ENCODE measurements at regions not wholly inside any gene's neighbourhood (a gene's known extent, or its start where the extent isn't known, plus 50 kb on each side); places are given as distances from the start of the nearest gene placed in this dataset.

GRCh38 chr11:122277493-122277892 lies 161.5 kb upstream of the BLID start:
- TF ChIP-seq CTCF (conservative IDR thresholded peaks at IDR 0.05): no peak
- no peak for TF ChIP-seq ZFX (IDR thresholded peaks at IDR 0.05)
- no peak overlapping the region for H3K27ac ChIP-seq

- TF ChIP-seq CTCF (conservative IDR thresholded peaks at IDR 0.05) (no peak), ZFX (IDR thresholded peaks at IDR 0.05) (no peak)
- H3K27ac ChIP-seq: no peak overlapping the region
These were observed 160.2 kb upstream of the BLID start for GRCh38 chr11:122276221-122276620.

GRCh38 chr11:122275508-122275907 lies 159.5 kb upstream of the BLID start:
- TF ChIP-seq ZFX (IDR thresholded peaks at IDR 0.05) (no peak), CTCF (conservative IDR thresholded peaks at IDR 0.05) (no peak)

GRCh38 chr11:122273476-122274191 lies 157.6 kb upstream of the BLID start:
- H3K27ac ChIP-seq: no peak overlapping the region
- TF ChIP-seq ZFX (IDR thresholded peaks at IDR 0.05): no peak
- TF ChIP-seq CTCF (conservative IDR thresholded peaks at IDR 0.05): no peak

More at GRCh38 chr11:122275508-122275907, 159.5 kb upstream of the BLID start:
- no peak overlapping the region for H3K27ac ChIP-seq

- TF ChIP-seq CTCF (conservative IDR thresholded peaks at IDR 0.05): no peak
- TF ChIP-seq ZFX (IDR thresholded peaks at IDR 0.05): no peak
- H3K27ac ChIP-seq: no peak overlapping the region
These were observed 155.7 kb upstream of the BLID start for GRCh38 chr11:122271745-122272144.

GRCh38 chr11:122271137-122271536 lies 155.1 kb upstream of the BLID start:
- no peak for TF ChIP-seq ZFX (IDR thresholded peaks at IDR 0.05)
- no peak for TF ChIP-seq CTCF (conservative IDR thresholded peaks at IDR 0.05)
- H3K27ac ChIP-seq: no peak overlapping the region

- TF ChIP-seq ZFX (IDR thresholded peaks at IDR 0.05) (no peak), CTCF (conservative IDR thresholded peaks at IDR 0.05) (no peak)
- H3K27ac ChIP-seq: no peak overlapping the region
These were observed 154.5 kb upstream of the BLID start for GRCh38 chr11:122270535-122270934.

Measured in C4-2B (cell line).